DND-41 (cell line): ENCODE measurements at regions not wholly inside any gene's neighbourhood (a gene's known extent, or its start where the extent isn't known, plus 50 kb on each side); places are given as distances from the start of the nearest gene placed in this dataset.

Experiments
- CTCF ChIP-seq: IDR thresholded peaks from 2 replicates; pipeline ENCODE4 v1.5.1; 2012; ENCODE audit warnings: borderline replicate concordance, low read length, moderate library complexity, mild to moderate bottlenecking; ENCODE audit not compliant: poor library complexity, severe bottlenecking; ENCODE audit errors: extremely low read depth
- EZH2 ChIP-seq: IDR thresholded peaks from 3 replicates; pipeline ENCODE4 v1.6.1; 2012; ENCODE audit warnings: borderline replicate concordance, low read depth, mild to moderate bottlenecking, moderate library complexity, low read length, inconsistent platforms; ENCODE audit not compliant: severe bottlenecking

GRCh38 chr10:64345856-64346255, 824.7 kb downstream of the REEP3 start:
- no peak for TF ChIP-seq CTCF
- TF ChIP-seq EZH2: no peak
